ENCODE measurements at regions not wholly inside any gene's neighbourhood (a gene's known extent, or its start where the extent isn't known, plus 50 kb on each side); places are given as distances from the start of the nearest gene placed in this dataset.

DNA sequence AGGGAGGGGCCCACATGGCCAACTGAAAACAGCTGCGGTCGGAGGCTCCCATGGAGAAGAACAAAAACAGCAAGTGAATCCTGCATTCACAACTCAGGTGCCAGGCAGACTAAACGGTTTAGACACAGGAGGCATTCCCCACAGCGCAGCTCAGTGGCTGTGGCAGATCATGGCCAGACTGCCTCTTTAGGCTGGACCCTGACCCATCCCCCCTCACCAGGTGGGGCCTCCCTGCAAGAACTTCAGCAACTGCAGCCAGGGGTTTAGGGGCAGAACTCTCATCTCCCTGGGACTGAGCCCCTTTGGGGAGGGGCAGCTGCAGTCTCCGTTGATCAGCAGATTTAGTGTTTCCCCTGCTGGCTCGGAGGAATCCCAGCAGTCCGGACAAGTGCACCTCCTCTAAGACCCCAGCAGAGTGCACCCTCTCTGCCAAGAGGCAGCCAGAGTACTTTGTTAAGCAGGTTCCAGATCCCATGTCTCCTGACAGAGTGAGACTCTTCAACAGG lies 346.7 kb downstream of the SS18 start:
- TF ChIP-seq POLR2A (IDR thresholded peaks at IDR 0.05; ENCODE audit: low read length) (no peak), GATA1 (IDR thresholded peaks at IDR 0.05; ENCODE audit: low read depth, low read length) (no peak)
